Calu3 (cell line): ENCODE measurements at regions not wholly inside any gene's neighbourhood (a gene's known extent, or its start where the extent isn't known, plus 50 kb on each side); places are given as distances from the start of the nearest gene placed in this dataset.
"Not testable (repeated sequence)": the region's sequence is repeated elsewhere in the genome, so short reads cannot be mapped to it uniquely, and the experiment has no call there.

Experiments used
- BruUV-seq: library from RNA; stranded (reverse); fragments of 400-500 nt; replicated peaks from 2 replicates; lab custom pipeline; 2021; lab: Mats Ljungman, UMichigan
- CTCF ChIA-PET: fragments of 300-600 bp; sonication (Branson Sonifier 250); formaldehyde crosslinking; loops from one replicate; lab custom pipeline; 2022; ENCODE audit warnings: antibody characterized with exemption; lab: Charles Lee
- DNase-seq: peaks from one replicate; pipeline ENCODE4 v3.0.0; 2022
- H3K27ac Mint-ChIP-seq: one replicate; pipeline ENCODE4 v1.8.0; 2022; ENCODE audit warnings: mixed read lengths; ENCODE audit not compliant: unreplicated experiment
- H3K27me3 Mint-ChIP-seq: one replicate; pipeline ENCODE4 v1.8.0; 2022; ENCODE audit warnings: mixed read lengths; ENCODE audit not compliant: unreplicated experiment
- H3K36me3 Mint-ChIP-seq: one replicate; pipeline ENCODE4 v1.8.0; 2022; ENCODE audit warnings: mild to moderate bottlenecking, moderate library complexity, mixed read lengths; ENCODE audit not compliant: insufficient read depth, unreplicated experiment
- H3K4me1 Mint-ChIP-seq: one replicate; pipeline ENCODE4 v1.8.0; 2022; ENCODE audit warnings: mild to moderate bottlenecking, low read depth, mixed read lengths; ENCODE audit not compliant: unreplicated experiment
- H3K4me3 Mint-ChIP-seq: one replicate; pipeline ENCODE4 v1.8.0; 2022; ENCODE audit warnings: mild to moderate bottlenecking, low read depth, moderate library complexity, mixed read lengths; ENCODE audit not compliant: unreplicated experiment
- H3K9me3 Mint-ChIP-seq: one replicate; pipeline ENCODE4 v1.8.0; 2022; ENCODE audit warnings: low read depth, mixed read lengths; ENCODE audit not compliant: unreplicated experiment
- intact Hi-C: fragments of 100-400 bp; cut with micrococcal nuclease; formaldehyde crosslinking; loops from one replicate; pipeline ENCODE4 v1.10.0; 2022; ENCODE audit not compliant: unreplicated experiment
- TF ChIP-seq, protein P1 (sequence below): fragments of 200-600 bp; IDR thresholded peaks from one replicate; pipeline ENCODE4 v1.8.0; 2022; ENCODE audit warnings: antibody characterized with exemption; ENCODE audit not compliant: unreplicated experiment

DNA sequence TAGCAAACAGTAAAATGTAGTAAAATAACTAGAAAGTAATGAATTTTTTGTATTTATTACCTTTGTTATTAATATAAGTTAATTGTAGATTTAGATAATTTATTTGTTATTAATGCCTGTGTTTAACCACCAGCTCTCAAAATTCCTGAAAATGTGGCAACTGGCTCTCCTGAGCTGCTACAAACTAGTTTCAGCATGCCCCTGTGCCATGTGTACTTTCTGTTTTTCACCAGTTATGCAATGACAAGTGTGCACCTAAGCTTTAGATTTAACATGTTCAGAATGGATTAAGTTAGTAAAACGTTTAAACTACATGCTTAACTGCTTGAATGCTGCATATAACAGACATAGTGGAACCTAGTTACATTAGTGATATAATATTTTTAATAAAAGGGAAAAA, 88.1 kb downstream of the POSTN start:
- TF ChIP-seq, protein P1, sequence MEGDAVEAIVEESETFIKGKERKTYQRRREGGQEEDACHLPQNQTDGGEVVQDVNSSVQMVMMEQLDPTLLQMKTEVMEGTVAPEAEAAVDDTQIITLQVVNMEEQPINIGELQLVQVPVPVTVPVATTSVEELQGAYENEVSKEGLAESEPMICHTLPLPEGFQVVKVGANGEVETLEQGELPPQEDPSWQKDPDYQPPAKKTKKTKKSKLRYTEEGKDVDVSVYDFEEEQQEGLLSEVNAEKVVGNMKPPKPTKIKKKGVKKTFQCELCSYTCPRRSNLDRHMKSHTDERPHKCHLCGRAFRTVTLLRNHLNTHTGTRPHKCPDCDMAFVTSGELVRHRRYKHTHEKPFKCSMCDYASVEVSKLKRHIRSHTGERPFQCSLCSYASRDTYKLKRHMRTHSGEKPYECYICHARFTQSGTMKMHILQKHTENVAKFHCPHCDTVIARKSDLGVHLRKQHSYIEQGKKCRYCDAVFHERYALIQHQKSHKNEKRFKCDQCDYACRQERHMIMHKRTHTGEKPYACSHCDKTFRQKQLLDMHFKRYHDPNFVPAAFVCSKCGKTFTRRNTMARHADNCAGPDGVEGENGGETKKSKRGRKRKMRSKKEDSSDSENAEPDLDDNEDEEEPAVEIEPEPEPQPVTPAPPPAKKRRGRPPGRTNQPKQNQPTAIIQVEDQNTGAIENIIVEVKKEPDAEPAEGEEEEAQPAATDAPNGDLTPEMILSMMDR, result no peak
- no peak for DNase-seq

GRCh38 chr13:37505531-37505930, 93.0 kb downstream of the POSTN start:
- TF ChIP-seq, protein P1, result no peak
- Mint-ChIP-seq H3K36me3 (no peaks in the 10 kb centered on the region), H3K27me3 (no peaks in the 10 kb centered on the region), H3K9me3 (no peaks in the 10 kb centered on the region), H3K4me1 (no peaks in the 10 kb centered on the region), H3K27ac (no peak overlapping the region), H3K4me3 (no peak overlapping the region)
- no peak for DNase-seq
- CTCF ChIA-PET, result no interaction called here
- no TSS peak for BruUV-seq
- intact Hi-C loops, result no loop called here

More for the DNA sequence above, 88.1 kb downstream of the POSTN start:
- no TSS peak for BruUV-seq
- Mint-ChIP-seq H3K9me3 (no peaks in the 10 kb centered on the region), H3K4me1 (no peaks in the 10 kb centered on the region), H3K27me3 (no peaks in the 10 kb centered on the region), H3K36me3 (no peaks in the 10 kb centered on the region), H3K27ac (no peak overlapping the region), H3K4me3 (no peak overlapping the region)
- intact Hi-C loops, result no loop called here
- CTCF ChIA-PET, result no interaction called here

GRCh38 chr13:37504251-37504650, 94.3 kb downstream of the POSTN start:
- TF ChIP-seq, protein P1, result no peak
- no peak for DNase-seq
- H3K4me3 Mint-ChIP-seq, result no peak overlapping the region
- no TSS peak for BruUV-seq
- intact Hi-C loops, result no loop called here
- H3K9me3 Mint-ChIP-seq, result no peaks in the 10 kb centered on the region
- H3K27ac Mint-ChIP-seq, result no peak overlapping the region
- no peaks in the 10 kb centered on the region for H3K27me3 Mint-ChIP-seq
- H3K36me3 Mint-ChIP-seq, result no peaks in the 10 kb centered on the region
- CTCF ChIA-PET, result interaction anchor here (0.7 kb wide), 1 partner anchor 72 kb away, joined by 5 read pairs; no protein-coding TSS in a partner anchor
- H3K4me1 Mint-ChIP-seq, result no peaks in the 10 kb centered on the region

- intact Hi-C loops, result no loop called here
- Mint-ChIP-seq H3K27me3 (no peaks in the 10 kb centered on the region), H3K36me3 (no peaks in the 10 kb centered on the region), H3K4me3 (no peak overlapping the region), H3K4me1 (no peaks in the 10 kb centered on the region), H3K27ac (no peak overlapping the region), H3K9me3 (no peaks in the 10 kb centered on the region)
- DNase-seq, result no peak
- TF ChIP-seq, protein P1, result no peak
- CTCF ChIA-PET, result no interaction called here
- no TSS peak for BruUV-seq
Observed at GRCh38 chr13:37503287-37503686, 95.3 kb downstream of the POSTN start.

DNA sequence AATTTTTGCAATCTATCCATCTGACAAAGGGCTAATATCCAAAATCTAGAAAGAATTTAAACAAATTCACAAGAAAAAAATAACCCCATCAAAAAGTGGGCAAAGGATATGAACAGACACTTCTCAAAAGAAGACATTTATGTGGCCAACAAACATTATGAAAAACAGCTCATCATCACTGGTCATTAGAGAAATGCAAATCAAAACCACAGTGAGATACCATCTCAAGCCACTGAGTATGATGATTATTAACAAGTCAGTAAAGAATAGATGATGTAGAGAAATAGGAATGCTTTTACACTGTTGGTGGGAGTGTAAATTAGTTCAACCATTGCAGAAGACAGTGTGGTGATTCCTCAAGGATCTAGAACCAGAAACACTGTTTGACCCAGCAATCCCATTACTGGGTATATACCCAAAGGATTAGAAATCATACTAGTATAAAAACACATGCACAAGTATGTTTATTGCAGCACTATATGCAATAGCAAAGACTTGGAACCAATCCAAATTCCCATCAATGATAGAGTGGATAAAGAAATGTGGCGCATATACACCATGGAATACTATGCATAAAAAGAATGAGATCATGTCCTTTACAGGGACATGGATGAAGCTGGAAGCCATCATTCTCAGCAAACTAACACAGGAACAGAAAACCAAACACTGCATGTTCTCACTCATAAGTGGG, 96.1 kb downstream of the POSTN start:
- H3K27me3 Mint-ChIP-seq, H3K9me3 Mint-ChIP-seq, BruUV-seq, H3K4me1 Mint-ChIP-seq, H3K36me3 Mint-ChIP-seq, H3K27ac Mint-ChIP-seq, H3K4me3 Mint-ChIP-seq, DNase-seq, CTCF ChIA-PET, intact Hi-C loops: not testable (repeated sequence)
